KMS-11 (cell line): ENCODE measurements at regions not wholly inside any gene's neighbourhood (a gene's known extent, or its start where the extent isn't known, plus 50 kb on each side); places are given as distances from the start of the nearest gene placed in this dataset.

Source experiments
- H2AFZ ChIP-seq: fragments of 200-600 bp; sonication (generic); 2 replicates; pipeline ENCODE4 v1.6.1; 2016; ENCODE audit warnings: antibody characterized with exemption, mixed run types, low read depth
- H3K27ac ChIP-seq: fragments of 200-600 bp; sonication (generic); 2 replicates; pipeline ENCODE4 v1.6.1; 2016; ENCODE audit warnings: mild to moderate bottlenecking, mixed run types
- H3K27me3 ChIP-seq: fragments of 200-600 bp; sonication (generic); 2 replicates; pipeline ENCODE4 v1.6.1; 2017; ENCODE audit warnings: mild to moderate bottlenecking, low read depth, mixed run types, moderate library complexity; ENCODE audit not compliant: insufficient read depth
- H3K36me3 ChIP-seq: fragments of 200-600 bp; sonication (generic); 2 replicates; pipeline ENCODE4 v1.6.1; 2017; ENCODE audit warnings: mild to moderate bottlenecking, mixed run types; ENCODE audit not compliant: insufficient read depth
- H3K4me1 ChIP-seq: fragments of 200-600 bp; sonication (generic); 2 replicates; pipeline ENCODE4 v1.6.1; 2016; ENCODE audit warnings: mild to moderate bottlenecking, low read depth, mixed run types; ENCODE audit not compliant: poor library complexity, severe bottlenecking
- H3K4me2 ChIP-seq: fragments of 200-600 bp; sonication (generic); 2 replicates; pipeline ENCODE4 v1.7.0; 2016; ENCODE audit warnings: mild to moderate bottlenecking, mixed run types
- H3K4me3 ChIP-seq: fragments of 200-600 bp; sonication (generic); IDR thresholded peaks from 2 replicates; pipeline ENCODE4 v1.6.1; 2017; ENCODE audit warnings: low read depth, low read length, mixed read lengths; ENCODE audit not compliant: insufficient read depth
- H3K79me2 ChIP-seq: fragments of 200-600 bp; sonication (generic); 2 replicates; pipeline ENCODE4 v1.6.1; 2016; ENCODE audit warnings: low read depth, mixed run types; ENCODE audit not compliant: insufficient read depth
- H3K9ac ChIP-seq: fragments of 200-600 bp; sonication (generic); 2 replicates; pipeline ENCODE4 v1.6.1; 2016; ENCODE audit warnings: mild to moderate bottlenecking, mixed run types
- H4K20me1 ChIP-seq: fragments of 200-600 bp; sonication (generic); 2 replicates; pipeline ENCODE4 v1.6.1; 2016; ENCODE audit warnings: mild to moderate bottlenecking, mixed run types; ENCODE audit not compliant: insufficient read depth
- CTCF ChIP-seq: fragments of 200-600 bp; sonication (generic); conservative IDR thresholded peaks from 2 replicates; pipeline ENCODE4 v1.6.1; 2017; ENCODE audit warnings: low read depth, mild to moderate bottlenecking, antibody characterized with exemption, low read length, moderate library complexity, mixed read lengths

- H3K9ac ChIP-seq = no peak overlapping the region
- H3K4me1 ChIP-seq = no peaks in the 10 kb centered on the region
- H4K20me1 ChIP-seq = no peaks in the 10 kb centered on the region
- H2AFZ ChIP-seq = no peak overlapping the region
- H3K27ac ChIP-seq = no peak overlapping the region
- no peak overlapping the region for H3K4me2 ChIP-seq
- no peak for TF ChIP-seq CTCF
- peaks cover 62% of the 10 kb centered on the region; the same call in 1 of the 2 replicates for H3K27me3 ChIP-seq
- no peaks in the 10 kb centered on the region for H3K36me3 ChIP-seq
- no peaks in the 10 kb centered on the region for H3K79me2 ChIP-seq
- H3K4me3 ChIP-seq = no peak overlapping the region
These were observed 63.4 kb upstream of the LINGO1 start for GRCh38 chr15:77695961-77696582.

- H3K27me3 ChIP-seq = peaks cover 64% of the 10 kb centered on the region; the same call in 1 of the 2 replicates
- H3K9ac ChIP-seq = no peak overlapping the region
- H3K4me2 ChIP-seq = no peak overlapping the region
- no peak overlapping the region for H2AFZ ChIP-seq
- no peak overlapping the region for H3K4me3 ChIP-seq
- H4K20me1 ChIP-seq = no peaks in the 10 kb centered on the region
- TF ChIP-seq CTCF = no peak
- H3K4me1 ChIP-seq = no peaks in the 10 kb centered on the region
- H3K27ac ChIP-seq = no peak overlapping the region
- H3K79me2 ChIP-seq = no peaks in the 10 kb centered on the region
- no peaks in the 10 kb centered on the region for H3K36me3 ChIP-seq
These were observed 62.8 kb upstream of the LINGO1 start for GRCh38 chr15:77695548-77695947.

- no peaks in the 10 kb centered on the region for H4K20me1 ChIP-seq
- no peak overlapping the region for H3K27ac ChIP-seq
- H3K9ac ChIP-seq = no peak overlapping the region
- peaks cover 83% of the 10 kb centered on the region; the same call in 1 of the 2 replicates for H3K27me3 ChIP-seq
- H3K4me2 ChIP-seq = no peak overlapping the region
- no peaks in the 10 kb centered on the region for H3K79me2 ChIP-seq
- no peak overlapping the region for H2AFZ ChIP-seq
- TF ChIP-seq CTCF = no peak
- H3K36me3 ChIP-seq = no peaks in the 10 kb centered on the region
- H3K4me3 ChIP-seq = no peak overlapping the region
- H3K4me1 ChIP-seq = no peaks in the 10 kb centered on the region
These were observed 60.9 kb upstream of the LINGO1 start for GRCh38 chr15:77693576-77693975.

GRCh38 chr15:77692614-77693013, 59.9 kb upstream of the LINGO1 start:
- Histone ChIP-seq H3K36me3 (no peaks in the 10 kb centered on the region), H3K27me3 (peaks cover 78% of the 10 kb centered on the region; the same call in 1 of the 2 replicates), H3K4me2 (no peak overlapping the region), H2AFZ (no peak overlapping the region), H3K79me2 (no peaks in the 10 kb centered on the region), H3K27ac (no peak overlapping the region), H3K9ac (no peak overlapping the region), H4K20me1 (no peaks in the 10 kb centered on the region), H3K4me1 (no peaks in the 10 kb centered on the region), H3K4me3 (no peak overlapping the region)
- TF ChIP-seq CTCF = no peak
